SU-DHL-6 (cell line): ENCODE measurements at regions not wholly inside any gene's neighbourhood (a gene's known extent, or its start where the extent isn't known, plus 50 kb on each side); places are given as distances from the start of the nearest gene placed in this dataset.

Experiments used
- H2AFZ ChIP-seq: fragments of 200-600 bp; sonication (generic); 2 replicates; pipeline ENCODE4 v1.6.1; 2014; ENCODE audit warnings: low read depth, mild to moderate bottlenecking, moderate library complexity, mixed read lengths, antibody characterized with exemption, low read length; ENCODE audit not compliant: severe bottlenecking
- H3F3A ChIP-seq: fragments of 200-600 bp; shearing (Covaris generic); 2 replicates; pipeline ENCODE4 v1.6.0; 2016; ENCODE audit warnings: antibody characterized with exemption, mild to moderate bottlenecking; ENCODE audit not compliant: insufficient read depth
- H3K27ac ChIP-seq: fragments of 200-600 bp; sonication (generic); 2 replicates; pipeline ENCODE4 v1.5.1; 2016; ENCODE audit warnings: low read depth, mild to moderate bottlenecking, low read length, moderate library complexity, mixed read lengths
- H3K27me3 ChIP-seq: fragments of 200-600 bp; sonication (generic), shearing (Covaris generic); 2 replicates; pipeline ENCODE4 v1.6.0; 2014; ENCODE audit warnings: mild to moderate bottlenecking, low read length
- H3K36me3 ChIP-seq: fragments of 200-600 bp; sonication (generic); 2 replicates; pipeline ENCODE4 v1.6.1; 2014; ENCODE audit warnings: mild to moderate bottlenecking, low read length, mixed read lengths
- H3K4me2 ChIP-seq: fragments of 300-600, 200-600 bp; shearing (Covaris generic), sonication (generic); 2 replicates; pipeline ENCODE4 v1.6.0; 2014; ENCODE audit warnings: low read length, low read depth, mild to moderate bottlenecking; ENCODE audit not compliant: poor library complexity, severe bottlenecking
- H3K4me3 ChIP-seq: fragments of 200-600 bp; sonication (generic); 2 replicates; pipeline ENCODE4 v1.5.1; 2014; ENCODE audit warnings: antibody characterized with exemption, low read length, mild to moderate bottlenecking, mixed read lengths; ENCODE audit not compliant: insufficient read depth, poor library complexity, severe bottlenecking
- H3K79me2 ChIP-seq: fragments of 200-600 bp; sonication (generic); 2 replicates; pipeline ENCODE4 v1.6.1; 2014; ENCODE audit warnings: mild to moderate bottlenecking, low read length, moderate library complexity; ENCODE audit not compliant: insufficient read depth
- H3K9ac ChIP-seq: fragments of 200-600 bp; sonication (generic); 2 replicates; pipeline ENCODE4 v1.7.0; 2014; ENCODE audit warnings: mild to moderate bottlenecking, low read length
- H3K9me2 ChIP-seq: fragments of 200-600 bp; sonication (generic); replicated peaks from 2 replicates; pipeline ENCODE4 v1.6.1; 2014; ENCODE audit warnings: low read length; ENCODE audit not compliant: insufficient read depth
- H3K9me3 ChIP-seq: fragments of 200-600 bp; sonication (generic); 2 replicates; pipeline ENCODE4 v1.6.1; 2014; ENCODE audit warnings: low read length, mixed read lengths; ENCODE audit not compliant: insufficient read depth
- H4K20me1 ChIP-seq: fragments of 200-600 bp; sonication (generic); 2 replicates; pipeline ENCODE4 v1.6.1; 2014; ENCODE audit warnings: low read depth, mild to moderate bottlenecking, antibody characterized with exemption, low read length, moderate library complexity, mixed read lengths
- CTCF ChIP-seq: fragments of 200-600 bp; sonication (generic); IDR thresholded peaks from one replicate; pipeline ENCODE4 v1.5.1; 2017; ENCODE audit warnings: antibody characterized with exemption, mild to moderate bottlenecking, low read length, moderate library complexity; ENCODE audit not compliant: insufficient read depth, poor library complexity, severe bottlenecking
- EZH2phosphoT487 ChIP-seq: fragments of 200-600 bp; sonication (generic), shearing (Covaris generic); conservative IDR thresholded peaks from 2 replicates; pipeline ENCODE4 v1.6.1; 2018; ENCODE audit warnings: mild to moderate bottlenecking, antibody characterized with exemption, low read length, moderate library complexity, mixed read lengths

- Histone ChIP-seq H3K27me3 (no peaks in the 10 kb centered on the region), H2AFZ (peak overlapping the region; percentile 92), H3K9ac (no peak overlapping the region), H3K36me3 (no peaks in the 10 kb centered on the region), H3K79me2 (no peaks in the 10 kb centered on the region), H3K4me3 (no peak overlapping the region), H3K9me2 (no peaks in the 10 kb centered on the region), H4K20me1 (no peaks in the 10 kb centered on the region), H3K27ac (no peak overlapping the region), H3K9me3 (no peaks in the 10 kb centered on the region), H3F3A (no peaks in the 10 kb centered on the region), H3K4me2 (no peak overlapping the region)
- TF ChIP-seq EZH2phosphoT487 (no peak), CTCF (no peak)
Measured at GRCh38 chr13:59392328-59392727, 771.4 kb downstream of the DIAPH3 start.

- Histone ChIP-seq H3K27ac (no peak overlapping the region), H3K4me3 (no peak overlapping the region), H3K36me3 (no peaks in the 10 kb centered on the region), H3K9me2 (no peaks in the 10 kb centered on the region), H3F3A (no peaks in the 10 kb centered on the region), H3K27me3 (no peaks in the 10 kb centered on the region), H3K9me3 (no peaks in the 10 kb centered on the region), H4K20me1 (no peaks in the 10 kb centered on the region), H3K79me2 (no peaks in the 10 kb centered on the region), H3K9ac (no peak overlapping the region), H2AFZ (no peak overlapping the region), H3K4me2 (no peak overlapping the region)
- TF ChIP-seq CTCF (no peak), EZH2phosphoT487 (no peak)
Measured at GRCh38 chr13:59394496-59394895, 769.2 kb downstream of the DIAPH3 start.

- Histone ChIP-seq H4K20me1 (no peaks in the 10 kb centered on the region), H2AFZ (no peak overlapping the region), H3F3A (no peaks in the 10 kb centered on the region), H3K4me2 (no peak overlapping the region), H3K27ac (no peak overlapping the region), H3K36me3 (no peaks in the 10 kb centered on the region), H3K4me3 (no peak overlapping the region), H3K9ac (no peak overlapping the region), H3K9me3 (no peaks in the 10 kb centered on the region), H3K9me2 (no peaks in the 10 kb centered on the region), H3K79me2 (no peaks in the 10 kb centered on the region), H3K27me3 (no peaks in the 10 kb centered on the region)
- no peak for TF ChIP-seq EZH2phosphoT487
- no peak for TF ChIP-seq CTCF
Measured at GRCh38 chr13:59398127-59398526, 765.6 kb downstream of the DIAPH3 start.
